ENCODE measurements at regions not wholly inside any gene's neighbourhood (a gene's known extent, or its start where the extent isn't known, plus 50 kb on each side); places are given as distances from the start of the nearest gene placed in this dataset.

GRCh38 chr5:133877351-133878235, 90.8 kb downstream of the C5orf15 start:
- Histone ChIP-seq H4K20me1 (ENCODE audit: insufficient read depth, low read length) (no peaks in the 10 kb centered on the region), H3K4me1 (ENCODE audit: insufficient read depth, low read length) (peaks cover 9% of the 10 kb centered on the region), H2AFZ (ENCODE audit: low read length) (no peak overlapping the region), H3K9me3 (ENCODE audit: low read depth, low read length) (no peaks in the 10 kb centered on the region), H3K27me3 (ENCODE audit: insufficient read depth, low read length) (peaks cover 13% of the 10 kb centered on the region), H3K36me3 (ENCODE audit: insufficient read depth, low read length) (no peaks in the 10 kb centered on the region), H3K4me2 (ENCODE audit: insufficient read depth, low read length) (no peak overlapping the region), H3K4me3 (ENCODE audit: insufficient read depth, low read length) (no peak overlapping the region), H3K79me2 (ENCODE audit: insufficient read depth, low read length) (no peaks in the 10 kb centered on the region), H3K27ac (ENCODE audit: low read depth, low read length) (no peak overlapping the region)
- DNase-seq (ENCODE audit: insufficient read length, low spot score, missing footprints): no peak
- TF ChIP-seq CTCF (IDR thresholded peaks at IDR 0.05; ENCODE audit: extremely low read depth, low read depth, low read length): no peak

GRCh38 chr5:133876266-133876665, 92.2 kb downstream of the C5orf15 start:
- Histone ChIP-seq H3K79me2 (ENCODE audit: insufficient read depth, low read length) (no peaks in the 10 kb centered on the region), H4K20me1 (ENCODE audit: insufficient read depth, low read length) (no peaks in the 10 kb centered on the region), H3K27me3 (ENCODE audit: insufficient read depth, low read length) (peaks cover 5% of the 10 kb centered on the region), H3K4me3 (ENCODE audit: insufficient read depth, low read length) (no peak overlapping the region), H3K36me3 (ENCODE audit: insufficient read depth, low read length) (no peaks in the 10 kb centered on the region), H2AFZ (ENCODE audit: low read length) (no peak overlapping the region), H3K9me3 (ENCODE audit: low read depth, low read length) (no peaks in the 10 kb centered on the region), H3K4me1 (ENCODE audit: insufficient read depth, low read length) (peaks cover 9% of the 10 kb centered on the region), H3K27ac (ENCODE audit: low read depth, low read length) (no peak overlapping the region), H3K4me2 (ENCODE audit: insufficient read depth, low read length) (no peak overlapping the region)
- DNase-seq (ENCODE audit: insufficient read length, low spot score, missing footprints): no peak
- no peak for TF ChIP-seq CTCF (IDR thresholded peaks at IDR 0.05; ENCODE audit: extremely low read depth, low read depth, low read length)

- Histone ChIP-seq H3K4me1 (ENCODE audit: insufficient read depth, low read length) (peaks cover 19% of the 10 kb centered on the region), H3K9me3 (ENCODE audit: low read depth, low read length) (no peaks in the 10 kb centered on the region), H3K4me2 (ENCODE audit: insufficient read depth, low read length) (no peak overlapping the region), H3K4me3 (ENCODE audit: insufficient read depth, low read length) (no peak overlapping the region), H4K20me1 (ENCODE audit: insufficient read depth, low read length) (no peaks in the 10 kb centered on the region), H3K27ac (ENCODE audit: low read depth, low read length) (no peak overlapping the region), H3K27me3 (ENCODE audit: insufficient read depth, low read length) (peaks cover 5% of the 10 kb centered on the region), H3K36me3 (ENCODE audit: insufficient read depth, low read length) (no peaks in the 10 kb centered on the region), H3K79me2 (ENCODE audit: insufficient read depth, low read length) (no peaks in the 10 kb centered on the region), H2AFZ (ENCODE audit: low read length) (no peak overlapping the region)
- DNase-seq (ENCODE audit: insufficient read length, low spot score, missing footprints): no peak
- no peak for TF ChIP-seq CTCF (IDR thresholded peaks at IDR 0.05; ENCODE audit: extremely low read depth, low read depth, low read length)
These were observed 93.2 kb downstream of the C5orf15 start for GRCh38 chr5:133875179-133875578.

GRCh38 chr5:133873449-133873848, 95.0 kb downstream of the C5orf15 start:
- Histone ChIP-seq H3K4me3 (ENCODE audit: insufficient read depth, low read length) (no peak overlapping the region), H4K20me1 (ENCODE audit: insufficient read depth, low read length) (no peaks in the 10 kb centered on the region), H3K36me3 (ENCODE audit: insufficient read depth, low read length) (no peaks in the 10 kb centered on the region), H3K4me2 (ENCODE audit: insufficient read depth, low read length) (no peak overlapping the region), H3K4me1 (ENCODE audit: insufficient read depth, low read length) (peaks cover 23% of the 10 kb centered on the region), H3K9me3 (ENCODE audit: low read depth, low read length) (no peaks in the 10 kb centered on the region), H3K27me3 (ENCODE audit: insufficient read depth, low read length) (no peaks in the 10 kb centered on the region), H2AFZ (ENCODE audit: low read length) (no peak overlapping the region), H3K27ac (ENCODE audit: low read depth, low read length) (no peak overlapping the region), H3K79me2 (ENCODE audit: insufficient read depth, low read length) (no peaks in the 10 kb centered on the region)
- TF ChIP-seq CTCF (IDR thresholded peaks at IDR 0.05; ENCODE audit: extremely low read depth, low read depth, low read length): no peak
- DNase-seq (ENCODE audit: insufficient read length, low spot score, missing footprints): no peak
